ENCODE measurements at regions not wholly inside any gene's neighbourhood (a gene's known extent, or its start where the extent isn't known, plus 50 kb on each side); places are given as distances from the start of the nearest gene placed in this dataset.

DNA sequence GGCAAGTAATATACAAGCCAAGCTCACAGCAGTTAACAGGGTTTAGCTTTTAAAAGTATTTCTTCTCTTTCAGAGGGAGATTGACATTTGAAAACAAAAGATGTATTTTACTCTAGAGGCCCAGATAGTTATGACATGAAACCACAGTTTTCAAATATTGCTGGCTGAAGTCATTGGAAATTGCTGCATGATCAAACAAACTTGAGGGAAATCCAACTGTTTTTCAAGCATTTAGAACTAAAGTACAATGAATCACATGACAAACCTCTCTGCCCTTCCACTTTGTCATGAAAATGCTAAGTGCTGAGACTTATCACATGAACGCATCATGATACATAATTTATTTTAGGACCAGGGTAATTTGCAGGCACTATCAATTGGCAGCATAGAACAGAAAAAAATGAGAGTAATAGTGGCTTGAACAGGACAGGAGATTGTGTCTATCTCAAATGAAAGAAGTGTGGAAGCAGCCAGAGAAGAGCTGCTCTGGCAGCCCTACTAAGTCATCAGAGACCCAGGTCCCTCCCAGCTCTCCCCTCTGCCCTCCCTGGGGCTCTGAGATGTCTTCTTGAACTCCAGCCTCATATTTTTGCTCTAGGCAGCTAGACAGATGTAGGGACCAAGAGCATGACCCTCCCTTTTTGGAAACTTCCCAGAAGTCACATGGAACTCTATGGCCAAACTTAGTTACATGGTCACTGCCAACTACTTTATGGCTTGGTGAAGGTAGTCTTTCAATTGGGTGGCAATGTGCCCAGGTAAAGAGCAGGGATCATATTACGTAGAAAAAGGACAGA, 90.1 kb upstream of the PELI2 start:
- Histone ChIP-seq H3K36me3 (ENCODE audit: insufficient read depth, low read length) (no peaks in the 10 kb centered on the region), H3K79me2 (ENCODE audit: insufficient read depth, low read length) (no peaks in the 10 kb centered on the region), H3K4me2 (ENCODE audit: insufficient read depth, low read length) (no peak overlapping the region), H3K9ac (ENCODE audit: low read depth, low read length) (no peak overlapping the region), H3K9me3 (ENCODE audit: insufficient read depth, low read length, severe bottlenecking) (no peaks in the 10 kb centered on the region), H2AFZ (ENCODE audit: low read depth, low read length) (no peak overlapping the region), H3K27ac (ENCODE audit: low read length) (no peak overlapping the region), H3K27me3 (ENCODE audit: insufficient read depth, low read length, poor library complexity) (no peaks in the 10 kb centered on the region), H3K4me3 (ENCODE audit: low read depth in 1 of 2, low read length in 2 of 2) (no peak overlapping the region), H4K20me1 (ENCODE audit: insufficient read depth, low read length) (no peaks in the 10 kb centered on the region), H3K4me1 (ENCODE audit: insufficient read depth, low read length) (no peaks in the 10 kb centered on the region)
- TF ChIP-seq, protein P1, sequence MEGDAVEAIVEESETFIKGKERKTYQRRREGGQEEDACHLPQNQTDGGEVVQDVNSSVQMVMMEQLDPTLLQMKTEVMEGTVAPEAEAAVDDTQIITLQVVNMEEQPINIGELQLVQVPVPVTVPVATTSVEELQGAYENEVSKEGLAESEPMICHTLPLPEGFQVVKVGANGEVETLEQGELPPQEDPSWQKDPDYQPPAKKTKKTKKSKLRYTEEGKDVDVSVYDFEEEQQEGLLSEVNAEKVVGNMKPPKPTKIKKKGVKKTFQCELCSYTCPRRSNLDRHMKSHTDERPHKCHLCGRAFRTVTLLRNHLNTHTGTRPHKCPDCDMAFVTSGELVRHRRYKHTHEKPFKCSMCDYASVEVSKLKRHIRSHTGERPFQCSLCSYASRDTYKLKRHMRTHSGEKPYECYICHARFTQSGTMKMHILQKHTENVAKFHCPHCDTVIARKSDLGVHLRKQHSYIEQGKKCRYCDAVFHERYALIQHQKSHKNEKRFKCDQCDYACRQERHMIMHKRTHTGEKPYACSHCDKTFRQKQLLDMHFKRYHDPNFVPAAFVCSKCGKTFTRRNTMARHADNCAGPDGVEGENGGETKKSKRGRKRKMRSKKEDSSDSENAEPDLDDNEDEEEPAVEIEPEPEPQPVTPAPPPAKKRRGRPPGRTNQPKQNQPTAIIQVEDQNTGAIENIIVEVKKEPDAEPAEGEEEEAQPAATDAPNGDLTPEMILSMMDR (IDR thresholded peaks at IDR 0.05; ENCODE audit: borderline replicate concordance, extremely low read depth, low read length, poor library complexity, severe bottlenecking): no peak
- TF ChIP-seq EZH2 (IDR thresholded peaks at IDR 0.05; ENCODE audit: borderline replicate concordance, low read depth, low read length, severe bottlenecking): no peak
- ATAC-seq (ENCODE audit: insufficient read depth, low read depth) (no peak), DNase-seq (no peak)

DNA sequence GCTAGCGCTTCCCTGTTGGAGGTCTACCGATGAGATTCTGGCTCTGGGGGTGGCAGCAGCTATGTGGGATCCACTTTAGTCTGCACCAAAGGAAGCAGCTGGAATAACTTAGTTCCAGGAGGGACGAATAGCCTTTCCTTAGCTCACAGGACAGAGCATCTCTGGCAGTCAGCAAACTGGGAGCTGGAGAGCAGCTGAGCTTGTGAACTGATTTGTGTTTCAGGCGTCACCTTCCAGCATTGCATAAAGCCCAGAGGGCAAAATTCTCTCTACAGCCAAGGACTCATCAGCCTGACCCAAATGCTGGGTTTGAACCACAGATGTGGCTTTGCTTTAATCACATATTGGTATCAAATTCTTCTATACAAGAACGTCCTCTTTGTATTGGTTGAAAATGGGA, 81.9 kb upstream of the PELI2 start:
- Histone ChIP-seq H3K4me2 (ENCODE audit: insufficient read depth, low read length) (no peak overlapping the region), H3K9me3 (ENCODE audit: insufficient read depth, low read length, severe bottlenecking) (no peaks in the 10 kb centered on the region), H3K79me2 (ENCODE audit: insufficient read depth, low read length) (no peaks in the 10 kb centered on the region), H3K27ac (ENCODE audit: low read length) (no peak overlapping the region), H3K36me3 (ENCODE audit: insufficient read depth, low read length) (no peaks in the 10 kb centered on the region), H3K4me1 (ENCODE audit: insufficient read depth, low read length) (no peaks in the 10 kb centered on the region), H3K9ac (ENCODE audit: low read depth, low read length) (no peak overlapping the region), H2AFZ (ENCODE audit: low read depth, low read length) (no peak overlapping the region), H3K4me3 (ENCODE audit: low read depth in 1 of 2, low read length in 2 of 2) (no peak overlapping the region), H3K27me3 (ENCODE audit: insufficient read depth, low read length, poor library complexity) (no peaks in the 10 kb centered on the region), H4K20me1 (ENCODE audit: insufficient read depth, low read length) (no peaks in the 10 kb centered on the region)
- DNase-seq (no peak), ATAC-seq (ENCODE audit: insufficient read depth, low read depth) (no peak)
- TF ChIP-seq, protein P1 (IDR thresholded peaks at IDR 0.05; ENCODE audit: borderline replicate concordance, extremely low read depth, low read length, poor library complexity, severe bottlenecking): no peak
- no peak for TF ChIP-seq EZH2 (IDR thresholded peaks at IDR 0.05; ENCODE audit: borderline replicate concordance, low read depth, low read length, severe bottlenecking)

DNA sequence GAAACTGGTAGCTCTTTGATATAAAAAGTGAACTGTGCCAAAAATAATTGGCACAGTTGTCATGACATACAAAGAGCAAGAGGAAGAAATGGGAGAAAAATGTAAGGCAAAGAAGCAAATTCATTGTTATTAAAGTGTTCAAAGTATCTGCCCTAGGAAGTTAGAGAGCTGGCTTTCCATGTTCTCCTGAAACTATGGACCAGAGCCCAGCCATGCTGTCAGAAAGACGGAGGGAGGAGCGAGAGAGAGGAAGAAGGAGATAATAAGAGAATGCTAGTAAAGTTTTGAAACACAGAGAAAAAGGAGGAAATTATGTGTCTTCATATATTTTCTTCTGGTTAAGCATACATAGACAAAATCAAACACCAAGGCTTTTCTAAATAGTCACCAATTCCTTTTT, 78.1 kb upstream of the PELI2 start:
- Histone ChIP-seq H2AFZ (ENCODE audit: low read depth, low read length) (no peak overlapping the region), H3K4me2 (ENCODE audit: insufficient read depth, low read length) (no peak overlapping the region), H3K36me3 (ENCODE audit: insufficient read depth, low read length) (no peaks in the 10 kb centered on the region), H4K20me1 (ENCODE audit: insufficient read depth, low read length) (no peaks in the 10 kb centered on the region), H3K4me1 (ENCODE audit: insufficient read depth, low read length) (no peaks in the 10 kb centered on the region), H3K27me3 (ENCODE audit: insufficient read depth, low read length, poor library complexity) (no peaks in the 10 kb centered on the region), H3K4me3 (ENCODE audit: low read depth in 1 of 2, low read length in 2 of 2) (no peak overlapping the region), H3K9ac (ENCODE audit: low read depth, low read length) (no peak overlapping the region), H3K27ac (ENCODE audit: low read length) (no peak overlapping the region), H3K9me3 (ENCODE audit: insufficient read depth, low read length, severe bottlenecking) (no peaks in the 10 kb centered on the region), H3K79me2 (ENCODE audit: insufficient read depth, low read length) (no peaks in the 10 kb centered on the region)
- ATAC-seq (ENCODE audit: insufficient read depth, low read depth): no peak
- DNase-seq: no peak
- TF ChIP-seq EZH2 (IDR thresholded peaks at IDR 0.05; ENCODE audit: borderline replicate concordance, low read depth, low read length, severe bottlenecking): no peak
- TF ChIP-seq, protein P1 (IDR thresholded peaks at IDR 0.05; ENCODE audit: borderline replicate concordance, extremely low read depth, low read length, poor library complexity, severe bottlenecking): no peak

Measured in DND-41 (cell line).